ENCODE measurements at regions not wholly inside any gene's neighbourhood (a gene's known extent, or its start where the extent isn't known, plus 50 kb on each side); places are given as distances from the start of the nearest gene placed in this dataset.

DNA sequence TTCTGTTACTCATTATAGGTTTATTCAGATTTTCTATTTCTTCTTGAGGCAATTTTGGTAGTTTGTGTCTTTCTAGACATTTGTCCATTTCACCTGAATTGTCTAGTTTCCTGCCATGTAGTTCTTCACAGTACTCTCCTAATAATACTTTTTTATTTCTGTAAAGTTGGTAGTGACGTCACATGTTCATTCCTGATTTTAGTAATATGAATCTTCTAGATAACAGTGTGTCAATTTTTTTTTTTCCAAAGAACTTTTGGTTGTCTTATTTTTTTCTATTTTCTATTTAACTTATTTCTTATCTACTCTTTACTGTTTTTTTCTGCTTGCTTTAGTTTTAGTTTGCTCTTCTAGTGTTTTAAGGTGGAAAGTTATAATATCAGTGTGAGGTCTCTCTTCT, 197.3 kb upstream of the SHH start:
- TF ChIP-seq, protein P1, sequence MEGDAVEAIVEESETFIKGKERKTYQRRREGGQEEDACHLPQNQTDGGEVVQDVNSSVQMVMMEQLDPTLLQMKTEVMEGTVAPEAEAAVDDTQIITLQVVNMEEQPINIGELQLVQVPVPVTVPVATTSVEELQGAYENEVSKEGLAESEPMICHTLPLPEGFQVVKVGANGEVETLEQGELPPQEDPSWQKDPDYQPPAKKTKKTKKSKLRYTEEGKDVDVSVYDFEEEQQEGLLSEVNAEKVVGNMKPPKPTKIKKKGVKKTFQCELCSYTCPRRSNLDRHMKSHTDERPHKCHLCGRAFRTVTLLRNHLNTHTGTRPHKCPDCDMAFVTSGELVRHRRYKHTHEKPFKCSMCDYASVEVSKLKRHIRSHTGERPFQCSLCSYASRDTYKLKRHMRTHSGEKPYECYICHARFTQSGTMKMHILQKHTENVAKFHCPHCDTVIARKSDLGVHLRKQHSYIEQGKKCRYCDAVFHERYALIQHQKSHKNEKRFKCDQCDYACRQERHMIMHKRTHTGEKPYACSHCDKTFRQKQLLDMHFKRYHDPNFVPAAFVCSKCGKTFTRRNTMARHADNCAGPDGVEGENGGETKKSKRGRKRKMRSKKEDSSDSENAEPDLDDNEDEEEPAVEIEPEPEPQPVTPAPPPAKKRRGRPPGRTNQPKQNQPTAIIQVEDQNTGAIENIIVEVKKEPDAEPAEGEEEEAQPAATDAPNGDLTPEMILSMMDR (IDR thresholded peaks at IDR 0.05) = no peak
- no peak for TF ChIP-seq POLR2A (IDR thresholded peaks at IDR 0.05)
